ENCODE measurements at regions not wholly inside any gene's neighbourhood (a gene's known extent, or its start where the extent isn't known, plus 50 kb on each side); places are given as distances from the start of the nearest gene placed in this dataset.
"Not testable (repeated sequence)": the region's sequence is repeated elsewhere in the genome, so short reads cannot be mapped to it uniquely, and the experiment has no call there.

DNA sequence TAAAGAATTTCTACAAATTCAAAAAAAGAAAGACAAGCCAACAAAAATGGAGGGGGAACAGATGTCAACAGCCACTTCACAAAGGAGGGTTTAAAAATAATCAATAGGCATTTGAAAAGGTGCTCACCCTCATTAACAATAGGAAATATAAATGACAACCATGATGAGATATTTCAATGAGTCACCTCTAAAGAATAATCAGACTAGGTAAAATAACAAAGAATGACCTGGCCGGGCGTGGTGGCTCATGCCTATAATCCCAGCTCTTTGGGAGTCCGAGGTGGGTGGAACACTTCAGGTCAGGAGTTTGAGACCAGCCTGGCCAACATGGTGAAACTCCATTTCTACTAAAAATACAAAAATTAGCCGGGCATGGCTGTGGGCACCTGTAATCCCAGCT lies 133.6 kb downstream of the KCNE4 start:
- DNase-seq (ENCODE audit: low spot score), result no peak

DNA sequence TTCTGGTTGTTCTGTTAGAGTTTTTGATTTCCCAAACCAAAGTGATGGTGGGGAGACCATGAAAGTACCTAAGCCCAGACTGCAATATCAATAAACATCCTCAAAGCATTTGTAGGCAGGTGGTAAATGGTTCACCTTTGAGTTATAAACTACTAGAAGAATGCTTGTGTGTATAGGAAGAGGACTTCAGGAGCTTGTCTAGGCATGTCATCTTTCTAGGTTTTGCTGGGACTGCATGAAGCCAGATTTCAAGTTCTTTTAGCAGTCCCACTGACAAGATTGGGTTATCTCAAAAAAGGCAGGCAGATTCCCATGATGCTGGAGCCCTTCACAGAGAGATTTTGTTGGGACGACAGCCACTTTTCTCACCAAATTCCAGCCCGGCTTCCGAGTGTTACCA lies 135.3 kb downstream of the KCNE4 start:
- Histone ChIP-seq H3K4me1 (ENCODE audit: insufficient read depth, poor library complexity, severe bottlenecking) (no peaks in the 10 kb centered on the region), H3K27me3 (ENCODE audit: insufficient read depth, poor library complexity, severe bottlenecking) (no peaks in the 10 kb centered on the region), H3K27ac (ENCODE audit: poor library complexity, severe bottlenecking) (no peak overlapping the region), H3K9me3 (ENCODE audit: severe bottlenecking) (no peaks in the 10 kb centered on the region), H3K36me3 (ENCODE audit: low read depth) (no peaks in the 10 kb centered on the region), H3K4me3 (ENCODE audit: severe bottlenecking) (no peak overlapping the region)
- ATAC-seq (ENCODE audit: low read depth), result no peak
- TF ChIP-seq, protein P1, sequence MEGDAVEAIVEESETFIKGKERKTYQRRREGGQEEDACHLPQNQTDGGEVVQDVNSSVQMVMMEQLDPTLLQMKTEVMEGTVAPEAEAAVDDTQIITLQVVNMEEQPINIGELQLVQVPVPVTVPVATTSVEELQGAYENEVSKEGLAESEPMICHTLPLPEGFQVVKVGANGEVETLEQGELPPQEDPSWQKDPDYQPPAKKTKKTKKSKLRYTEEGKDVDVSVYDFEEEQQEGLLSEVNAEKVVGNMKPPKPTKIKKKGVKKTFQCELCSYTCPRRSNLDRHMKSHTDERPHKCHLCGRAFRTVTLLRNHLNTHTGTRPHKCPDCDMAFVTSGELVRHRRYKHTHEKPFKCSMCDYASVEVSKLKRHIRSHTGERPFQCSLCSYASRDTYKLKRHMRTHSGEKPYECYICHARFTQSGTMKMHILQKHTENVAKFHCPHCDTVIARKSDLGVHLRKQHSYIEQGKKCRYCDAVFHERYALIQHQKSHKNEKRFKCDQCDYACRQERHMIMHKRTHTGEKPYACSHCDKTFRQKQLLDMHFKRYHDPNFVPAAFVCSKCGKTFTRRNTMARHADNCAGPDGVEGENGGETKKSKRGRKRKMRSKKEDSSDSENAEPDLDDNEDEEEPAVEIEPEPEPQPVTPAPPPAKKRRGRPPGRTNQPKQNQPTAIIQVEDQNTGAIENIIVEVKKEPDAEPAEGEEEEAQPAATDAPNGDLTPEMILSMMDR (IDR thresholded peaks at IDR 0.05; ENCODE audit: poor library complexity, severe bottlenecking), result no peak
- no peak for DNase-seq (ENCODE audit: low spot score)

More for the DNA sequence above, 133.6 kb downstream of the KCNE4 start:
- TF ChIP-seq, protein P1 (IDR thresholded peaks at IDR 0.05; ENCODE audit: poor library complexity, severe bottlenecking), result no peak
- ATAC-seq (ENCODE audit: low read depth), result peak; percentile 44
- Histone ChIP-seq H3K4me3 (ENCODE audit: severe bottlenecking) (no peak overlapping the region), H3K27me3 (ENCODE audit: insufficient read depth, poor library complexity, severe bottlenecking) (no peaks in the 10 kb centered on the region), H3K36me3 (ENCODE audit: low read depth) (no peaks in the 10 kb centered on the region), H3K9me3 (ENCODE audit: severe bottlenecking) (no peaks in the 10 kb centered on the region), H3K4me1 (ENCODE audit: insufficient read depth, poor library complexity, severe bottlenecking) (no peaks in the 10 kb centered on the region), H3K27ac (ENCODE audit: poor library complexity, severe bottlenecking) (no peak overlapping the region)

DNA sequence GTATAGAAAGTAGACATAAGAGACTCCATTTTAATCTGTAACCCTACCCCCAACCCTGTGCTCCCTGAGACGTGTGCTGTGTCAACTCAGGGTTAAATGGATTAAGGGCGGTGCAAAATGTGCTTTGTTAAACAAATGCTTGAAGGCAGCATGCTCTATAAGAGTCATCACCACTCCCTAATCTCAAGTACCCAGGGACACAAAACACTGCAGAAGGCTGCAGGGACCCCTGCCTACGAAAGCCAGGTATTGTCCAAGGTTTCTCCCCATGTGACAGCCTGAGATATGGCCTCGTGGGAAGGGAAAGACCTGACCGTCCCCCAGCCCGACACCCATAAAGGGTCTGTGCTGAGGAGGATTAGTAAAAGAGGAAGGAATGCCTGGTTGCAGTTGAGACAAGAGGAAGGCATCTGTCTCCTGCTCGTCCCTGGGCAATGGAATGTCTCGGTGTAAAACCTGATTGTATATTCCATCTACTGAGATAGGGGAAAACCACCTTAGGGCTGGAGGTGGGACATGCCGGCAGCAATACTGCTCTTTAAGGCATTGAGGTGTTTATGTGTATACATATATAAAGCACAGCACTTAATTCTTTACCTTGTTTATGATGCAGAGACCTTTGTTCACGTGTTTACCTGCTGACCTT lies 138.7 kb downstream of the KCNE4 start:
- not testable (repeated sequence) for ATAC-seq (ENCODE audit: low read depth); H3K27me3 ChIP-seq (ENCODE audit: insufficient read depth, poor library complexity, severe bottlenecking); H3K4me1 ChIP-seq (ENCODE audit: insufficient read depth, poor library complexity, severe bottlenecking); H3K36me3 ChIP-seq (ENCODE audit: low read depth); DNase-seq (ENCODE audit: low spot score); H3K4me3 ChIP-seq (ENCODE audit: severe bottlenecking); H3K9me3 ChIP-seq (ENCODE audit: severe bottlenecking); H3K27ac ChIP-seq (ENCODE audit: poor library complexity, severe bottlenecking)

DNA sequence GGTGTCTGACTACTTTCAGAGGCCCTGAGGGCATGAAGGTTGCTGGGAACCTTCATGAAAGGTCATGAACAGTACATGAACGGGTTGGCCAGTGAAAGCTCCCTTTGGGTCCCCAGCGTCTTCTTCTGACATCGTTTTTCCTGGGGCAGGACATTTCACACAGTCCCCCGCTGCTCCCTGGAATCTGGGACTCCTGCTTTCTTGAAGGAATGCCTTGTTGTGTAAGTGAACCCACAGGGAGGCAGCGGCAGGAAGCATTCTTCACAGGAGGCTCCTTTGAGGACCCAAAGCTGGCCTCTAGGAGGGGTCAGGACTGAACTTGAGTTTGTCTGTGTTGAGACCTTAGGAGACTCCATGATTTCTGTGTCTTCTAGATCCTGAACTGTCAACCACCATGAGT lies 144.3 kb downstream of the KCNE4 start:
- ATAC-seq (ENCODE audit: low read depth), result no peak

DNA sequence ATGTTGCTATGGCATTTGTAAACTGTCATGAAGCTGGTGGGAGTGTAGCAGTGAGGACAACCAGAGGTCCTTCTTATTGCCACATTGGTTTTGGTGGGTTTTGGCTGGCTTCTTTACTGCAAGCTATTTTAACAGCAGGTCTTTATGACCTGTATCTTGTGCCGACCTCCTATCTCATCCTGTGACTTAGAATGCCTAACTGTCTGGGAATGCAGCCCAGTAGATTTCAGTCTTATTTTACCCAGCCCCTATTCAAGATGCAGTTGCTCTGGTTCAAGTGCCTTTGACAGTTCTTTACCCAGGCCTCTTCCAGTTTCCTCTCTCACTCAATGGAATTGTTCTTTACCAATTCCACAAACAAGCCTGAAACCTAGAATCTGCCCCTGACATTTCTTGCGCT lies 145.1 kb downstream of the KCNE4 start:
- no peak overlapping the region for H3K27ac ChIP-seq (ENCODE audit: poor library complexity, severe bottlenecking)
- no peaks in the 10 kb centered on the region for H3K9me3 ChIP-seq (ENCODE audit: severe bottlenecking)
- H3K36me3 ChIP-seq (ENCODE audit: low read depth), result no peaks in the 10 kb centered on the region
- no peak for DNase-seq (ENCODE audit: low spot score)
- no peak for ATAC-seq (ENCODE audit: low read depth)
- no peaks in the 10 kb centered on the region for H3K4me1 ChIP-seq (ENCODE audit: insufficient read depth, poor library complexity, severe bottlenecking)
- H3K27me3 ChIP-seq (ENCODE audit: insufficient read depth, poor library complexity, severe bottlenecking), result no peaks in the 10 kb centered on the region
- TF ChIP-seq, protein P1 (IDR thresholded peaks at IDR 0.05; ENCODE audit: poor library complexity, severe bottlenecking), result no peak
- H3K4me3 ChIP-seq (ENCODE audit: severe bottlenecking), result no peak overlapping the region

More for the DNA sequence above, 144.3 kb downstream of the KCNE4 start:
- Histone ChIP-seq H3K36me3 (ENCODE audit: low read depth) (no peaks in the 10 kb centered on the region), H3K27me3 (ENCODE audit: insufficient read depth, poor library complexity, severe bottlenecking) (no peaks in the 10 kb centered on the region), H3K27ac (ENCODE audit: poor library complexity, severe bottlenecking) (no peak overlapping the region), H3K4me3 (ENCODE audit: severe bottlenecking) (no peak overlapping the region), H3K4me1 (ENCODE audit: insufficient read depth, poor library complexity, severe bottlenecking) (no peaks in the 10 kb centered on the region), H3K9me3 (ENCODE audit: severe bottlenecking) (no peaks in the 10 kb centered on the region)
- TF ChIP-seq, protein P1 (IDR thresholded peaks at IDR 0.05; ENCODE audit: poor library complexity, severe bottlenecking), result no peak
- DNase-seq (ENCODE audit: low spot score), result no peak

Measured in RWPE2 (cell line).